ENCODE measurements at regions not wholly inside any gene's neighbourhood (a gene's known extent, or its start where the extent isn't known, plus 50 kb on each side); places are given as distances from the start of the nearest gene placed in this dataset.

DNA sequence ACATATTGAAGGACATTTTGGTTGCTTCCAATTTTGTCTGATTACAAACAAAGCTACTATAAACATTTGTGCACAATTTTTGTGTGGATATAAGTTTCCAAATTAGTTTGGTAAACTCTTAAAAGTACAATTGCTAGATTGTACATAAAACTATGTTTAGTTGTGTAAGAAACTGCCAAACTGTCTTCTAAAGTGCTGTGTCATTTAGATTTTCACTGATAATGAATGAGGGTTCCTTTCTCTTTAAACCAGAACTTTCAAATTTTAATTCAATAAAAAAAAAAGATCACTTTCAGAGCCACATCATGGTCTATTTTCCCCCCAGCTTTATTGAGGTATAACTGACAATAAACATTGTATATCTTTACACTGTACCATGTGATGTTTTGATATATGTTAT lies 74.0 kb upstream of the TRPC7 start:
- TF ChIP-seq EP300 (IDR thresholded peaks at IDR 0.05) (no peak), POLR2A (IDR thresholded peaks at IDR 0.05; ENCODE audit: low read depth) (no peak), POLR2AphosphoS5 (IDR thresholded peaks at IDR 0.05) (no peak)
- TF ChIP-seq, protein P1, sequence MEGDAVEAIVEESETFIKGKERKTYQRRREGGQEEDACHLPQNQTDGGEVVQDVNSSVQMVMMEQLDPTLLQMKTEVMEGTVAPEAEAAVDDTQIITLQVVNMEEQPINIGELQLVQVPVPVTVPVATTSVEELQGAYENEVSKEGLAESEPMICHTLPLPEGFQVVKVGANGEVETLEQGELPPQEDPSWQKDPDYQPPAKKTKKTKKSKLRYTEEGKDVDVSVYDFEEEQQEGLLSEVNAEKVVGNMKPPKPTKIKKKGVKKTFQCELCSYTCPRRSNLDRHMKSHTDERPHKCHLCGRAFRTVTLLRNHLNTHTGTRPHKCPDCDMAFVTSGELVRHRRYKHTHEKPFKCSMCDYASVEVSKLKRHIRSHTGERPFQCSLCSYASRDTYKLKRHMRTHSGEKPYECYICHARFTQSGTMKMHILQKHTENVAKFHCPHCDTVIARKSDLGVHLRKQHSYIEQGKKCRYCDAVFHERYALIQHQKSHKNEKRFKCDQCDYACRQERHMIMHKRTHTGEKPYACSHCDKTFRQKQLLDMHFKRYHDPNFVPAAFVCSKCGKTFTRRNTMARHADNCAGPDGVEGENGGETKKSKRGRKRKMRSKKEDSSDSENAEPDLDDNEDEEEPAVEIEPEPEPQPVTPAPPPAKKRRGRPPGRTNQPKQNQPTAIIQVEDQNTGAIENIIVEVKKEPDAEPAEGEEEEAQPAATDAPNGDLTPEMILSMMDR (IDR thresholded peaks at IDR 0.05): no peak
